Fibroblast of skin of back (primary cell): ENCODE measurements at regions not wholly inside any gene's neighbourhood (a gene's known extent, or its start where the extent isn't known, plus 50 kb on each side); places are given as distances from the start of the nearest gene placed in this dataset.
"Not testable (repeated sequence)": the region's sequence is repeated elsewhere in the genome, so short reads cannot be mapped to it uniquely, and the experiment has no call there.

Experiments
- DNase-seq: peaks from one replicate; pipeline ENCODE4 v3.0.0-alpha.2; 2013

GRCh38 chr2:204145263-204145751 is 208.7 kb downstream of the ICOS start:
- peak; percentile 66 for DNase-seq

GRCh38 chr2:204145791-204146190 is 209.2 kb downstream of the ICOS start:
- DNase-seq, result no peak

- DNase-seq, result not testable (repeated sequence)
These were observed 210.5 kb downstream of the ICOS start for GRCh38 chr2:204147040-204147439.

- DNase-seq, result no peak
These were observed 214.2 kb downstream of the ICOS start for GRCh38 chr2:204150721-204151120.

GRCh38 chr2:204152616-204153015 is 216.1 kb downstream of the ICOS start:
- DNase-seq, result no peak

- no peak for DNase-seq
These were observed 218.3 kb downstream of the ICOS start for GRCh38 chr2:204154863-204155262.

- no peak for DNase-seq
These were observed 219.9 kb downstream of the ICOS start for GRCh38 chr2:204156456-204156855.

GRCh38 chr2:204157684-204158083 is 221.1 kb downstream of the ICOS start:
- no peak for DNase-seq

- DNase-seq, result no peak
These were observed 223.0 kb downstream of the ICOS start for GRCh38 chr2:204159526-204159925.

- DNase-seq, result no peak
These were observed 224.4 kb downstream of the ICOS start for GRCh38 chr2:204160989-204161388.

- DNase-seq, result no peak
These were observed 225.3 kb downstream of the ICOS start for GRCh38 chr2:204161886-204162285.

- DNase-seq, result no peak
These were observed 230.4 kb downstream of the ICOS start for GRCh38 chr2:204166961-204167360.

- not testable (repeated sequence) for DNase-seq
These were observed 231.1 kb downstream of the ICOS start for GRCh38 chr2:204167670-204168069.

- no peak for DNase-seq
These were observed 233.8 kb downstream of the ICOS start for GRCh38 chr2:204170411-204170810.

- DNase-seq, result no peak
These were observed 235.0 kb downstream of the ICOS start for GRCh38 chr2:204171432-204172144.

- DNase-seq, result no peak
These were observed 235.6 kb downstream of the ICOS start for GRCh38 chr2:204172145-204172600.

- DNase-seq, result no peak
These were observed 237.5 kb downstream of the ICOS start for GRCh38 chr2:204174034-204174433.

GRCh38 chr2:204175552-204176271 is 239.1 kb downstream of the ICOS start:
- DNase-seq, result no peak

GRCh38 chr2:204176306-204176705 is 239.7 kb downstream of the ICOS start:
- DNase-seq, result no peak

- DNase-seq, result no peak
These were observed 240.9 kb downstream of the ICOS start for GRCh38 chr2:204177251-204177976.

- DNase-seq, result peak; percentile 20
These were observed 241.5 kb downstream of the ICOS start for GRCh38 chr2:204177977-204178522.

- DNase-seq, result peak; percentile 2
These were observed 244.1 kb downstream of the ICOS start for GRCh38 chr2:204180649-204181048.

GRCh38 chr2:204183608-204184007 is 247.0 kb downstream of the ICOS start:
- no peak for DNase-seq
